Peyer's patch (tissue), 4 donors: ENCODE measurements at regions not wholly inside any gene's neighbourhood (a gene's known extent, or its start where the extent isn't known, plus 50 kb on each side); places are given as distances from the start of the nearest gene placed in this dataset.

Experiments
- POLR2A ChIP-seq, 2 donors: fragments of 450-650 bp; IDR thresholded peaks; one replicate each; pipeline ENCODE4 v1.5.1; 2017; ENCODE audit warnings: antibody characterized with exemption in 2 of 2, mild to moderate bottlenecking in 2 of 2, moderate library complexity in 2 of 2
- TF ChIP-seq, protein P1 (sequence below), 6 experiments: fragments of 450-650 bp in 4 of 6; fragments of 200-600 bp in 2 of 6; sonication (generic) in 1 of 6; IDR thresholded peaks; one replicate each; pipeline ENCODE4 v1.5.1; 2017 to 2019; ENCODE audit warnings: antibody characterized with exemption in 6 of 6, mild to moderate bottlenecking in 3 of 6, moderate library complexity in 1 of 6

GRCh38 chr2:237016121-237016915, 69.4 kb upstream of the COPS8 start:
- TF ChIP-seq, protein P1, sequence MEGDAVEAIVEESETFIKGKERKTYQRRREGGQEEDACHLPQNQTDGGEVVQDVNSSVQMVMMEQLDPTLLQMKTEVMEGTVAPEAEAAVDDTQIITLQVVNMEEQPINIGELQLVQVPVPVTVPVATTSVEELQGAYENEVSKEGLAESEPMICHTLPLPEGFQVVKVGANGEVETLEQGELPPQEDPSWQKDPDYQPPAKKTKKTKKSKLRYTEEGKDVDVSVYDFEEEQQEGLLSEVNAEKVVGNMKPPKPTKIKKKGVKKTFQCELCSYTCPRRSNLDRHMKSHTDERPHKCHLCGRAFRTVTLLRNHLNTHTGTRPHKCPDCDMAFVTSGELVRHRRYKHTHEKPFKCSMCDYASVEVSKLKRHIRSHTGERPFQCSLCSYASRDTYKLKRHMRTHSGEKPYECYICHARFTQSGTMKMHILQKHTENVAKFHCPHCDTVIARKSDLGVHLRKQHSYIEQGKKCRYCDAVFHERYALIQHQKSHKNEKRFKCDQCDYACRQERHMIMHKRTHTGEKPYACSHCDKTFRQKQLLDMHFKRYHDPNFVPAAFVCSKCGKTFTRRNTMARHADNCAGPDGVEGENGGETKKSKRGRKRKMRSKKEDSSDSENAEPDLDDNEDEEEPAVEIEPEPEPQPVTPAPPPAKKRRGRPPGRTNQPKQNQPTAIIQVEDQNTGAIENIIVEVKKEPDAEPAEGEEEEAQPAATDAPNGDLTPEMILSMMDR (IDR thresholded peaks at IDR 0.05) = no peak
- TF ChIP-seq POLR2A (IDR thresholded peaks at IDR 0.05) = no peak
